HUES6 (cell line): ENCODE measurements at regions not wholly inside any gene's neighbourhood (a gene's known extent, or its start where the extent isn't known, plus 50 kb on each side); places are given as distances from the start of the nearest gene placed in this dataset.

ENCODE experiments used
- H3K27ac ChIP-seq: 2 replicates; pipeline ENCODE4 v1.7.0; 2013; ENCODE audit warnings: low read depth, mild to moderate bottlenecking, low read length, inconsistent platforms
- H3K27me3 ChIP-seq: 2 replicates; pipeline ENCODE4 v1.6.1; 2013; ENCODE audit warnings: low read length; ENCODE audit not compliant: control insufficient read depth, insufficient read depth
- H3K36me3 ChIP-seq: 2 replicates; pipeline ENCODE4 v1.6.1; 2013; ENCODE audit warnings: low read length; ENCODE audit not compliant: control insufficient read depth, insufficient read depth
- H3K4me1 ChIP-seq: 2 replicates; pipeline ENCODE4 v1.6.1; 2013; ENCODE audit warnings: low read length; ENCODE audit not compliant: control insufficient read depth, insufficient read depth
- H3K4me3 ChIP-seq: 2 replicates; pipeline ENCODE4 v1.5.1; 2013; ENCODE audit warnings: low read depth, low read length
- H3K9ac ChIP-seq: one replicate; pipeline ENCODE4 v1.6.1; 2013; ENCODE audit warnings: mild to moderate bottlenecking, low read length
- H3K9me3 ChIP-seq: 2 replicates; pipeline ENCODE4 v1.6.1; 2013; ENCODE audit warnings: low read depth, low read length; ENCODE audit not compliant: control insufficient read depth, insufficient read depth

- no peaks in the 10 kb centered on the region for H3K9me3 ChIP-seq
Measured at GRCh38 chr18:2123077-2123476, 448.2 kb downstream of the METTL4 start.

GRCh38 chr18:2134364-2134763 lies 436.9 kb downstream of the METTL4 start:
- no peak overlapping the region for H3K4me3 ChIP-seq
- H3K9me3 ChIP-seq: no peaks in the 10 kb centered on the region
- H3K4me1 ChIP-seq: peaks cover 4% of the 10 kb centered on the region; the same call in 1 of the 2 replicates
- no peaks in the 10 kb centered on the region for H3K36me3 ChIP-seq
- no peak overlapping the region for H3K27ac ChIP-seq
- no peak overlapping the region for H3K9ac ChIP-seq
- no peaks in the 10 kb centered on the region for H3K27me3 ChIP-seq

More at GRCh38 chr18:2123077-2123476, 448.2 kb downstream of the METTL4 start:
- Histone ChIP-seq H3K36me3 (no peaks in the 10 kb centered on the region), H3K27ac (no peak overlapping the region), H3K4me3 (no peak overlapping the region), H3K4me1 (0 out of 2 replicates have a peak, but pooled peaks cover 4% of the 10 kb centered on the region), H3K9ac (no peak overlapping the region), H3K27me3 (no peaks in the 10 kb centered on the region)

GRCh38 chr18:2135309-2135708 lies 436.0 kb downstream of the METTL4 start:
- H3K4me3 ChIP-seq: no peak overlapping the region
- no peak overlapping the region for H3K27ac ChIP-seq
- no peaks in the 10 kb centered on the region for H3K27me3 ChIP-seq
- no peaks in the 10 kb centered on the region for H3K9me3 ChIP-seq
- no peak overlapping the region for H3K9ac ChIP-seq
- no peaks in the 10 kb centered on the region for H3K36me3 ChIP-seq
- H3K4me1 ChIP-seq: no peaks in the 10 kb centered on the region

- Histone ChIP-seq H3K27ac (no peak overlapping the region), H3K4me1 (no peaks in the 10 kb centered on the region), H3K9me3 (no peaks in the 10 kb centered on the region), H3K9ac (no peak overlapping the region), H3K4me3 (no peak overlapping the region), H3K36me3 (no peaks in the 10 kb centered on the region), H3K27me3 (no peaks in the 10 kb centered on the region)
Measured at GRCh38 chr18:2138552-2138951, 432.8 kb downstream of the METTL4 start.

GRCh38 chr18:2139691-2140090 lies 431.6 kb downstream of the METTL4 start:
- Histone ChIP-seq H3K4me1 (no peaks in the 10 kb centered on the region), H3K9ac (no peak overlapping the region), H3K36me3 (no peaks in the 10 kb centered on the region), H3K9me3 (no peaks in the 10 kb centered on the region), H3K4me3 (no peak overlapping the region), H3K27me3 (no peaks in the 10 kb centered on the region), H3K27ac (no peak overlapping the region)

- Histone ChIP-seq H3K9ac (no peak overlapping the region), H3K27ac (no peak overlapping the region), H3K36me3 (no peaks in the 10 kb centered on the region), H3K27me3 (no peaks in the 10 kb centered on the region), H3K4me3 (no peak overlapping the region), H3K4me1 (no peaks in the 10 kb centered on the region), H3K9me3 (no peaks in the 10 kb centered on the region)
Measured at GRCh38 chr18:2143636-2144035, 427.7 kb downstream of the METTL4 start.

- H3K36me3 ChIP-seq: no peaks in the 10 kb centered on the region
- no peak overlapping the region for H3K9ac ChIP-seq
- no peaks in the 10 kb centered on the region for H3K4me1 ChIP-seq
- H3K4me3 ChIP-seq: no peak overlapping the region
- no peaks in the 10 kb centered on the region for H3K27me3 ChIP-seq
- H3K9me3 ChIP-seq: no peaks in the 10 kb centered on the region
- H3K27ac ChIP-seq: no peak overlapping the region
Measured at GRCh38 chr18:2144811-2145210, 426.5 kb downstream of the METTL4 start.

GRCh38 chr18:2146092-2146491 lies 425.2 kb downstream of the METTL4 start:
- Histone ChIP-seq H3K36me3 (no peaks in the 10 kb centered on the region), H3K4me1 (no peaks in the 10 kb centered on the region), H3K27me3 (no peaks in the 10 kb centered on the region)

GRCh38 chr18:2146754-2147153 lies 424.6 kb downstream of the METTL4 start:
- no peak overlapping the region for H3K4me3 ChIP-seq
- no peaks in the 10 kb centered on the region for H3K9me3 ChIP-seq
- H3K4me1 ChIP-seq: no peaks in the 10 kb centered on the region
- H3K27me3 ChIP-seq: no peaks in the 10 kb centered on the region
- H3K36me3 ChIP-seq: no peaks in the 10 kb centered on the region
- no peak overlapping the region for H3K9ac ChIP-seq
- H3K27ac ChIP-seq: no peak overlapping the region

More at GRCh38 chr18:2146092-2146491, 425.2 kb downstream of the METTL4 start:
- no peak overlapping the region for H3K9ac ChIP-seq
- no peaks in the 10 kb centered on the region for H3K9me3 ChIP-seq
- H3K4me3 ChIP-seq: no peak overlapping the region
- H3K27ac ChIP-seq: no peak overlapping the region

GRCh38 chr18:2147476-2148230 lies 423.7 kb downstream of the METTL4 start:
- H3K27me3 ChIP-seq: no peaks in the 10 kb centered on the region
- H3K36me3 ChIP-seq: no peaks in the 10 kb centered on the region
- no peak overlapping the region for H3K4me3 ChIP-seq
- no peak overlapping the region for H3K27ac ChIP-seq
- H3K4me1 ChIP-seq: no peaks in the 10 kb centered on the region
- H3K9me3 ChIP-seq: no peaks in the 10 kb centered on the region
- H3K9ac ChIP-seq: no peak overlapping the region

GRCh38 chr18:2148823-2149222 lies 422.5 kb downstream of the METTL4 start:
- Histone ChIP-seq H3K4me3 (no peak overlapping the region), H3K4me1 (no peaks in the 10 kb centered on the region), H3K27ac (no peak overlapping the region)

More at GRCh38 chr18:2148823-2149222, 422.5 kb downstream of the METTL4 start:
- Histone ChIP-seq H3K9me3 (no peaks in the 10 kb centered on the region), H3K9ac (no peak overlapping the region), H3K27me3 (no peaks in the 10 kb centered on the region), H3K36me3 (no peaks in the 10 kb centered on the region)
